Renal cortical epithelial cell (primary cell): ENCODE measurements at regions not wholly inside any gene's neighbourhood (a gene's known extent, or its start where the extent isn't known, plus 50 kb on each side); places are given as distances from the start of the nearest gene placed in this dataset.

ENCODE experiments used
- DNase-seq: peaks from one replicate; pipeline ENCODE4 v3.0.0-alpha.2; 2011; ENCODE audit warnings: low read depth

- DNase-seq = no peak
Observed at GRCh38 chr2:103103678-103104077, 341.8 kb downstream of the TMEM182 start.

DNA sequence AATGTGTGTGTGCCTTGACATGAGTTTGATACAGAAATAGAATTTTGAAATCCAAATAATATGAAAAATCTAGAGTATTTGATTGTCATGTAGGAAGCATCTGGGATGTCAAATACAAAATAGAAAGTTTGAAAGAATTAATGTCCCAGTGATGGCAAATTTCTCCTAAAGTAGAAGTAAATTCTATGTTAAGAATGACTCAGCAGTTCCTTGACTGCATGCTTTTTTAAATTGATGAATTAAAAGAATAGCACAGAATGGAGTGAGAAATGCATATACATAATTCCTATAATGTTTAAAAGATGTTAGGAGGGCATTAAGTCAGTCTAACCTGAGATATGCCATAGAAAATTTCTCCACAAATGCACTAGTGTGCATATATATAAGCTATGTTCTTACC is 357.5 kb downstream of the TMEM182 start:
- DNase-seq = no peak

DNA sequence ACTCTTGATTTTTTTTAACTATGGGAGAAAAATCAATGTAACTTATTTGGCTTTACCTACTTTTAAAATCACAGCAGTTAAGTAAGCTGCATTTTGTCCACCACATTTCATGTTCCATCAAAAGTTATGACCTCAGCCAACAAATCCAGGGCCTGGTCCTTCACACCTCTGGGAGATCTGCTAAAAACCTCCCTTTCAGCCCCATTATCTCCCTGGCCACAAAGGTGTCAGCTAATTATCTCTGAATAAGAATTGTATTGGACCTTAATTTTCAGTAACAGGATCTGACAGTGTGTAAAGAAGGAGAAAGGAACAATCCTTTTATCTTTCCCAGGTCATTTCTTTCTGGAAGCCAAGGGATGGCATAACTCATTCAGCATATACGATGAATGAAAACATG is 359.3 kb downstream of the TMEM182 start:
- DNase-seq = no peak

DNA sequence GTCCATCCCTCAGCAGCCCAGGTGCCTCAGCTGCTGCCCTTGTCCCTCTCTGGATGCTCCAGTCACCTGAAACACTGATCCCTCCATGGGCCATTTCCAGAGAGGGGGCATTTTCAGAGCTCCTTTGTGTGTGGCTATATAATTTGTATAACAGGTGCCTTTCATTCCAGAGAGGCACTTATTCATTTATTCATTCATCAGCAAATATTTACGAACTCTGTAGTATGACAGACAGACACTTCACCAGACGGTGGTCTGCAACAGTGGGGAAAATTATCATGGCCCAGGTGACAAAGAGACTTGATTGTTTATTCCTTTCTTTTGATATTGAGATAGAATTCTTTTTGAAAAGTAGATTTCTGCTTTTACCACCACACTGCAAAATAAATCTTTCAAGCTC is 361.7 kb downstream of the TMEM182 start:
- no peak for DNase-seq

- no peak for DNase-seq
Observed at GRCh38 chr2:103130857-103131256, 369.0 kb downstream of the TMEM182 start.

- DNase-seq = no peak
Observed at GRCh38 chr2:103132536-103133217, 370.8 kb downstream of the TMEM182 start.

GRCh38 chr2:103135679-103136078 is 373.8 kb downstream of the TMEM182 start:
- no peak for DNase-seq

- peak; percentile 69 for DNase-seq
Observed at GRCh38 chr2:103138123-103138901, 376.5 kb downstream of the TMEM182 start.

- DNase-seq = no peak
Observed at GRCh38 chr2:103139628-103140268, 377.9 kb downstream of the TMEM182 start.

DNA sequence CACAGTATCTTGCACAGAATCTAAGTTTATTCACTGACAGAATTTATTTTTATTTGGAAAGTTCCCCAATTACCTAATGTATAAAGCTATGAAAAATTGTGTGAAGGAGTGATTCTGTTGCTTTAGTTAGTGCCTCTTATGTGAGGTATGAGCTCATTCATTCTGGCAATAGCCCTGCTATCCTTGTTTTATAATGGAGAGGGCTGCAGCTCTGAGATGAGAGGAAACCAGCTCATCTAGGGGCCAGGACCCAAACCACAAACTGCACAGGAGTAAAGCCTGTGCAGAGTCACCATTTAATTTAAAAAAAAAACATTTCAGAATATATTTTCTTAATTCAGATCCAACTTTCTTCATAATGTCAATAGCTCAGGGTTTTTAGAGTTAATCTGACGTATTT is 383.0 kb downstream of the TMEM182 start:
- DNase-seq = no peak

DNA sequence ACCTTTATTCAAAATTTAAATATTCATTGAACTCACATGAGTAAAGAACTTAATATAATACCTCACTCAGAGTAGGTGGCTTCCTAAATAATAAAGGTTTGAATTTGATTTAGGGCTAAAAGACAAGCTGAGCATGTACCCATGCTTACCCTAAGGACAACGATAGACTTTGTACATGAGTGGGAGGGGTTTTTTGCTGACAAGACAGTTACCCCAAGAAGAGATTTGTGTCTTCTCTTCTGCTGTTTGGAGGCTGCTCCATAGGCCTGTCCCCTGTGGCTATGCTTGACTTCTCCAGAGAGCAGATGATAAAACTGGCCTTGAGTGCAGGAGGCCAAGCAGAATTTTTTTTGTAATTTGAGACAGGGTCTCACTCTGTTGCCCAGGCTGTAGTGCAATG is 383.9 kb downstream of the TMEM182 start:
- DNase-seq = no peak

DNA sequence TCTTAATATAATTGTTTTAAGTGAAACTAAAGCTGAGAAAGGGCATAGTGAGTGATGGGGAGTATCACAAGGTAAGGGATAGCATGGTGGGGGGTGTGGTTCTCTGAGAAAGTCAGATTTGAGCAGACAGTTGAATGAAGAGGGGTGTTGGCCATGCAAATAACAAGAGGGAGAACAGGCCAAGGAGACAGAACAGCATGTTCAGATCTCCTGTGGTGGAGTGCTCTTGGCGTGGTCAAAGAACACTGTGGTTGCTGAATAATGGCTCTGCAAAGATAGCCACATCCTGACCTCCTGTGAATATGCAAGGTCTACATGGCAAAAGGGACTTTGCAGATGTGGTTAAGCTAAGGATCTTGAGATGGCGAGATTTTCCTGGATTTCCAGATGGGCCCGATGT is 389.2 kb downstream of the TMEM182 start:
- DNase-seq = no peak

GRCh38 chr2:103152556-103152955 is 390.7 kb downstream of the TMEM182 start:
- peak; percentile 56 for DNase-seq

DNA sequence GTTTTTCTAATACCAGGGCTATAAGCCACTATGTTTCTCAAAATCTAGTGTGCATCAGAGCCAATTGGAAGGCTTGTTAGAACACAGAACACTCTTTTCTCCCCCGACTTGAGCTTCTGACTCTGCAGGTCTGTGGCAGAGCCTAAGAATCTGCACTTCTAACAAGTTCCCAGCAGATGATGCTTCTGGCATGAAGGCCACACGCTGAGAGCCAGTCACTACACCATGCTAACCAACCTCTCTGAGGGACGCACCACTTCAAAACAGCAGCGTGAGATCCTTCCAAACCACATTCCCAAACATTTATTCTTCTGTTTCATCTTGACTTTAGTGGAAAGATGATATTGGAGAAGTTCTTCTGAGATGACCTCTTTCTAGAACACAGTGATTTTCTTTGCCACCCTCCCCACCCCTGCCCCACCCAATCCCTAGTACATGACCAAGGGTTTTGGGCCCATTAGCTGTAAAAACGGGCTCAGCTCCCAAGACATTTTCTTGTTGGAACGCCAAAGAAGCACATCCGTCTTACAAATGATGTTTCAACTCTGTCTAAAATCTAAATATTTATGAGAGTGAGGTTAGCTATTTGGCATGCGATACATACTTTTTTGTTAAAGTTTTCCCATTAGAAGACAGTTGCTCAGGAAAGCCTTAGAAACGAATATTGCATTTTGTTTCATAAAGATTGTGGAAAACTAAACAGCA is 391.9 kb downstream of the TMEM182 start:
- DNase-seq = no peak

- no peak for DNase-seq
Observed at GRCh38 chr2:103155308-103155707, 393.5 kb downstream of the TMEM182 start.

DNA sequence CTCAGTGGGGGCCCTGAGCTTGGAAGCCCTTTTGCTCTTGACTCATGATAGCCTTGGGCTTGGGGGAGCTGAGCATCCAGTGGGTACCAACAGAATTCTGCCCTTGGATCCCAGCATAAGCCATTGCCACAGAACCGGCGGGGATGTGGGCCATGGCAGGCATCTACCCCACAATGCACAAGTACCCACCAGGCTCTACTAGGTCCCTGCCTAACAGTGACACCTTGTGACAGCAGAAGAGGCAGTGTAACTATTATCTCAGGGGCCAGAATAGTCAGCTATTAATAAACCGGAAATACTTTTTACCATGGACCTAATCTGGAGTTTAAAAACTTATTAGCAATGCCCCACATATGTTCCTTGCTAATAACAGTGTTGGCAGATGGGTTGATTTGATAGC is 397.2 kb downstream of the TMEM182 start:
- no peak for DNase-seq

- peak; percentile 75 for DNase-seq
Observed at GRCh38 chr2:103161456-103162289, 399.8 kb downstream of the TMEM182 start.

- DNase-seq = no peak
Observed at GRCh38 chr2:103164748-103165147, 402.9 kb downstream of the TMEM182 start.

GRCh38 chr2:103165836-103166235 is 404.0 kb downstream of the TMEM182 start:
- DNase-seq = no peak

- peak; percentile 91 for DNase-seq
Observed at GRCh38 chr2:103166456-103167324, 404.9 kb downstream of the TMEM182 start.
